ENCODE measurements at regions not wholly inside any gene's neighbourhood (a gene's known extent, or its start where the extent isn't known, plus 50 kb on each side); places are given as distances from the start of the nearest gene placed in this dataset.

DNA sequence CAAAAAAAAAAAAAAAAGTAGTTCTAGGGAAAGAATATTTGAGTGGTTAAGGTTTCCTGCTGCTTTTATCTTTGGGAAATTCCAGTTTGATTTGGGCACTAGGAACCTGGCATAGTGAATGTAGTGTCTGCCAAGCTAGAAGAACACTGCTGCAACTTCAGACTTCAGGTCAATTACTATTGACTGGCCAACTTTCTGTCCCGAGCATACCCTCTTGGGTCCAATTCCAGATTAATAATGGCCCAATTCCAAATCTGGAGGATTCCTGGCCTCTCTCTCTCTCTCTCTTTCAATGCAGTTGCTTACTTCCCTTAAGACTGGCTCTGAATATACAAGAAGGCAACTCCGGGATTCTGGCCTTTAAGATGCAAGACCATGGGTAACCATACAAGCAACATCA, 74.9 kb downstream of the ANKEF1 start:
- TF ChIP-seq, protein P1, sequence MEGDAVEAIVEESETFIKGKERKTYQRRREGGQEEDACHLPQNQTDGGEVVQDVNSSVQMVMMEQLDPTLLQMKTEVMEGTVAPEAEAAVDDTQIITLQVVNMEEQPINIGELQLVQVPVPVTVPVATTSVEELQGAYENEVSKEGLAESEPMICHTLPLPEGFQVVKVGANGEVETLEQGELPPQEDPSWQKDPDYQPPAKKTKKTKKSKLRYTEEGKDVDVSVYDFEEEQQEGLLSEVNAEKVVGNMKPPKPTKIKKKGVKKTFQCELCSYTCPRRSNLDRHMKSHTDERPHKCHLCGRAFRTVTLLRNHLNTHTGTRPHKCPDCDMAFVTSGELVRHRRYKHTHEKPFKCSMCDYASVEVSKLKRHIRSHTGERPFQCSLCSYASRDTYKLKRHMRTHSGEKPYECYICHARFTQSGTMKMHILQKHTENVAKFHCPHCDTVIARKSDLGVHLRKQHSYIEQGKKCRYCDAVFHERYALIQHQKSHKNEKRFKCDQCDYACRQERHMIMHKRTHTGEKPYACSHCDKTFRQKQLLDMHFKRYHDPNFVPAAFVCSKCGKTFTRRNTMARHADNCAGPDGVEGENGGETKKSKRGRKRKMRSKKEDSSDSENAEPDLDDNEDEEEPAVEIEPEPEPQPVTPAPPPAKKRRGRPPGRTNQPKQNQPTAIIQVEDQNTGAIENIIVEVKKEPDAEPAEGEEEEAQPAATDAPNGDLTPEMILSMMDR (IDR thresholded peaks at IDR 0.05; ENCODE audit: insufficient read depth, low read length, missing control alignments): no peak
- H3K4me3 ChIP-seq (ENCODE audit: low read depth, low read length): no peak overlapping the region
- CTCF ChIA-PET: interaction anchor here (2.3 kb wide), 1 partner anchor 19 kb away, joined by 7 read pairs; no protein-coding TSS in a partner anchor
- POLR2A ChIA-PET: no interaction called here
- no peak for DNase-seq (ENCODE audit: low read depth, low spot score)

DNA sequence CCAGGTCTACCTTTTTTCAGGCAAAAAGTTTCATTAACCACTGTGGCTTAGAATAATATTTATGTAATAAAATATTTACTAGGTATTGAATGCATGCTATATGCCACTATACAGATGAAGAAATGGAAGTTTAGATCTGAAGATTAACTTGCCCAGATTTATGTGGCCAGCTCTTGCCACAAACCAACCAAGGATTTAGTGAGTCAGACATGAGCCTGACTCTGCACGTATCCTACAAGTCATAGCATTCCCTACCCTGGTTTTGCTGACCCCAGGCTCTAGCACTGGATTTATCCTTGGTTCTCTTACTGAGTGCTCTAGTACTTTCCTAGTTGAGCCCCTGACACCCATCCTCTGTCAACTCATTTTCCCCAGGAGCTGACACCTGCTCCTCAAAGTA, 75.4 kb downstream of the ANKEF1 start:
- TF ChIP-seq, protein P1 (IDR thresholded peaks at IDR 0.05; ENCODE audit: insufficient read depth, low read length, missing control alignments): no peak
- ChIA-PET CTCF (no interaction called here), POLR2A (no interaction called here)
- DNase-seq (ENCODE audit: low read depth, low spot score): no peak
- H3K4me3 ChIP-seq (ENCODE audit: low read depth, low read length): no peak overlapping the region

DNA sequence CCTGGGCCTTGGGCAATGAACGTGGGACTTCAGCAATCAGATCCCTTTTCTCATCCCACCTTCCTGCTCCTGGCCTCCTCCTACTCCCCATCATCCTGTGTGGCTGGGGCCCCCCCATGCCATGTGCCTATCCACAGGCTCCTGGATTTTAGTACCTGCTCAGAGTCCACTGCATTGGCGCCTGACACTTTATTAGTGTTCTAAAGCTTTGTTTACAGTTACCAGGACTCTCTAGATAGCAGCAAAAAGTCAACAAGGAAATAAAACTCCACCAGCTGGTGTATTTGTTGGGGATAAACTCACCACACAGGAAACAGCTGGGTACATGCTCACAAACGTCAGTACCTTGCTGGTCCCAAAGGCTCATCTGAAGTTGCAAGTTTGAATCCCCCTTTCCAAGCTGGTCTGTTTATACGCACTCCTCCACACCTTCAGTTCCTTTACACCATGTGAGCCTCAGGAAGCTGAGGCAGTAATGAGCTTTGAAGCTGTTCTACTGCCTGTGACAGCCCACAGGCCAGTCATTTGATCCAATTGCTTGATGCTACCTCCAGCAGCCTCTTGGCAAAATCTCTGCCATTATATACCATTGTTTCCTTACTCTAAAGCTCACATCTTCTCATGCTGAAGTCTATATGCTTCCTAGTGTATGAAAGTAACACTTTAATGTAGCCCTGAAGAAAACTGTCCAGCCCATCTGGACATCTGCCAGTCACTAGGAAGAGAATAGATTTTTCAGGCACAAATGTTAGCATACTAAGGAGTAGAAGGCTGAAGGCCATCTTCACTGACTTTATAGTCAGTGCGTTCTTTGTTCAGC, 76.6 kb downstream of the ANKEF1 start:
- H3K4me3 ChIP-seq (ENCODE audit: low read depth, low read length): no peak overlapping the region
- TF ChIP-seq, protein P1 (IDR thresholded peaks at IDR 0.05; ENCODE audit: insufficient read depth, low read length, missing control alignments): no peak
- no peak for DNase-seq (ENCODE audit: low read depth, low spot score)
- ChIA-PET CTCF (interaction anchor here (0.9 to 2.4 kb wide), 3 partner anchors 19 to 316 kb away, joined by 3 to 12 read pairs (median 6); no protein-coding TSS in a partner anchor), POLR2A (no interaction called here)

DNA sequence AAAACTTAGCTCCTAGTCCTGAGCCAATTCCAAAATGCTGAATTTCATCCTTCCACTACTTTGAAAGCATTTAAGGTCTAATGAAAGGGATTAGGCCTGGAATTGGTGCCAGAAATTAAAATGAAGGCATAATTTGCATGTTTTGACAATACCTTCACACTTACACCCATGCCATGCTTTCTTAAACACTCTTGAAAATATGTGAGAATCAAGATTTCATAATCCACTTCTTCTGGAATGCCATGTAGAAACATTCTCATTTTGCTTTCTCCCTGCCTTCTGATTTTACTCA, 77.1 kb downstream of the ANKEF1 start:
- ChIA-PET POLR2A (no interaction called here), CTCF (interaction anchor here (1.5 to 2.4 kb wide), 2 partner anchors 21 to 315 kb away, joined by 6 to 12 read pairs; no protein-coding TSS in a partner anchor)
- no peak overlapping the region for H3K4me3 ChIP-seq (ENCODE audit: low read depth, low read length)
- TF ChIP-seq, protein P1 (IDR thresholded peaks at IDR 0.05; ENCODE audit: insufficient read depth, low read length, missing control alignments): no peak
- no peak for DNase-seq (ENCODE audit: low read depth, low spot score)

GRCh38 chr20:10113746-10114145, 79.0 kb downstream of the ANKEF1 start:
- CTCF ChIA-PET: interaction anchor here (1.7 to 2.5 kb wide), 2 partner anchors 23 to 135 kb away, joined by 7 to 20 read pairs; no protein-coding TSS in a partner anchor
- TF ChIP-seq, protein P1 (IDR thresholded peaks at IDR 0.05; ENCODE audit: insufficient read depth, low read length, missing control alignments): no peak
- POLR2A ChIA-PET: no interaction called here
- H3K4me3 ChIP-seq (ENCODE audit: low read depth, low read length): no peak overlapping the region
- no peak for DNase-seq (ENCODE audit: low read depth, low spot score)

GRCh38 chr20:10114598-10114997, 79.8 kb downstream of the ANKEF1 start:
- TF ChIP-seq, protein P1 (IDR thresholded peaks at IDR 0.05; ENCODE audit: insufficient read depth, low read length, missing control alignments): no peak
- no peak for DNase-seq (ENCODE audit: low read depth, low spot score)
- no peak overlapping the region for H3K4me3 ChIP-seq (ENCODE audit: low read depth, low read length)
- ChIA-PET POLR2A (interaction anchor here (1.4 kb wide), 1 partner anchor 22 kb away, joined by 4 read pairs; no protein-coding TSS in a partner anchor), CTCF (interaction anchor here (1.2 to 2.5 kb wide), 3 partner anchors 9 to 136 kb away, joined by 3 to 20 read pairs (median 7); no protein-coding TSS in a partner anchor)
